ENCODE measurements at regions not wholly inside any gene's neighbourhood (a gene's known extent, or its start where the extent isn't known, plus 50 kb on each side); places are given as distances from the start of the nearest gene placed in this dataset.

GRCh38 chr17:13874134-13874533 lies 195.2 kb upstream of the COX10 start:
- TF ChIP-seq EP300 (IDR thresholded peaks at IDR 0.05) (no peak), CTCF (IDR thresholded peaks at IDR 0.05) (no peak), POLR2AphosphoS5 (IDR thresholded peaks at IDR 0.05) (no peak), POLR2A (IDR thresholded peaks at IDR 0.05; ENCODE audit: low read depth) (no peak)

Measured in esophagus muscularis mucosa (tissue), 4 donors.